Neural cell (in vitro differentiated cells): ENCODE measurements at regions not wholly inside any gene's neighbourhood (a gene's known extent, or its start where the extent isn't known, plus 50 kb on each side); places are given as distances from the start of the nearest gene placed in this dataset.

Experiments
- CTCF ChIP-seq: fragments of 450-650 bp; IDR thresholded peaks from 2 replicates; pipeline ENCODE4 v1.5.1; 2014; ENCODE audit warnings: antibody characterized with exemption, mild to moderate bottlenecking, moderate library complexity; ENCODE audit not compliant: poor library complexity, severe bottlenecking
- EP300 ChIP-seq: fragments of 450-650 bp; conservative IDR thresholded peaks from 2 replicates; pipeline ENCODE4 v1.6.1; 2014; ENCODE audit warnings: antibody characterized with exemption, mild to moderate bottlenecking, moderate library complexity; ENCODE audit not compliant: poor library complexity, severe bottlenecking
- EZH2 ChIP-seq: fragments of 200-600, 300-800 bp; shearing (Covaris generic), sonication (generic); IDR thresholded peaks from 2 replicates; pipeline ENCODE4 v1.6.1; 2014; ENCODE audit warnings: antibody characterized with exemption, low read length, borderline replicate concordance, mild to moderate bottlenecking; ENCODE audit not compliant: insufficient read depth, poor library complexity, severe bottlenecking
- RAD21 ChIP-seq: fragments of 450-650 bp; conservative IDR thresholded peaks from 2 replicates; pipeline ENCODE4 v1.6.1; 2014; ENCODE audit warnings: antibody characterized with exemption, mild to moderate bottlenecking, moderate library complexity

DNA sequence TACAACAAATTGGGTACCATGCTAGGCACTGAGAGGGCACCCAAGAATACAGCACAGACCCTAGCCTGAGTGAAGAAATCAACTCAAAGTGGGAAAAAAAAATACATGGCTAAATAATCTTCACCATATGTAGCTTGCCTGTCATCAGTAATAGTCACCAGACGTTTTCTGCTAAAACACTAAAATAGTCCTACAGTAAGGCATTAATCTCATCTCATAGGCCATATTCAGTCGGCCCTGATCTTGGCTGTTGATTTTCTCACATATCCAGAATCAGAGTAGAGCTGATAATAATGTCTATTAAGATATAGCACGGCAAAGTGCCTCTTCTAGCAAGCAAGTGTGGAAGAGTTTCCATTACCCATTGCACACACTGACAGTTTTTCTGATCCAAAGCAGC is 322.1 kb upstream of the SLC30A5 start:
- TF ChIP-seq EZH2, result no peak
- TF ChIP-seq CTCF, result no peak
- no peak for TF ChIP-seq EP300
- TF ChIP-seq RAD21, result no peak
